IPS DF 6.9 (cell line): ENCODE measurements at regions not wholly inside any gene's neighbourhood (a gene's known extent, or its start where the extent isn't known, plus 50 kb on each side); places are given as distances from the start of the nearest gene placed in this dataset.

Experiments used
- DNase-seq: peaks from one replicate; pipeline ENCODE4 v3.0.0-alpha.2; 2013; ENCODE audit warnings: low read depth, low spot score
- H3K27ac ChIP-seq: one replicate; pipeline ENCODE4 v1.5.1; 2013; ENCODE audit warnings: low read length, control low read depth
- H3K27me3 ChIP-seq: 2 replicates; pipeline ENCODE4 v1.6.1; 2013; ENCODE audit warnings: mild to moderate bottlenecking, low read length; ENCODE audit not compliant: control insufficient read depth, insufficient read depth
- H3K36me3 ChIP-seq: 2 replicates; pipeline ENCODE4 v1.6.1; 2013; ENCODE audit warnings: low read length; ENCODE audit not compliant: control insufficient read depth, insufficient read depth
- H3K4me1 ChIP-seq: 2 replicates; pipeline ENCODE4 v1.6.1; 2013; ENCODE audit warnings: low read length; ENCODE audit not compliant: control insufficient read depth, insufficient read depth
- H3K4me3 ChIP-seq: 2 replicates; pipeline ENCODE4 v1.5.1; 2013; ENCODE audit warnings: mild to moderate bottlenecking, low read length
- H3K9me3 ChIP-seq: 2 replicates; pipeline ENCODE4 v1.6.1; 2013; ENCODE audit warnings: low read length, inconsistent platforms; ENCODE audit not compliant: control insufficient read depth, insufficient read depth
- WGBS: extraction: QIAGEN DNeasy Blood & Tissue Kit; methylation state at CpG from one replicate; pipeline ENCODE4 v1.1.7; 2013; ENCODE audit warnings: mixed read lengths, missing lambda C conversion rate; ENCODE audit not compliant: insufficient read length, insufficient coverage; 5-methylcytosine and 5-hydroxymethylcytosine counted together

DNA sequence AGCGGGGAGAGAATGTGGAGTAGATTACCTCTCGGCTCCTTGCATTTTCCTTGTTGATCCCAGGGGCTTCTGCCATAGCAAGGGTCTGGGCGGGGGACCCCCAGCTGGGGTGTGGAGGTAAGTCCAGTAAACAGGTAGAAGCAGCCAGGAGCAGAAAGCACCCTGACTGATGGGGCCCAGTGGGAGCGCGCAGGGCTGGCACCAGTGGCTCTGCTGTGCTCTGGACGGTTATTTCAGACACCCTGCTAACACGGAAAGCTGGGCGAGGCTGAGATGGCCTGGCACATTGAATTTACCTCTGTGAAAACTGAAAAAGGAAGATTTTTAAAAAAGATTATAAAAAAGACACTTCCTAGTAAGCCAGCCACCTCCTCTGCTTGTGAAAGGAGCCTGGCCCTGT, 88.4 kb upstream of the CALM2 start:
- WGBS, result no CpG with 5 or more reads among the region's 8 CpGs
- Histone ChIP-seq H3K27ac (no peak overlapping the region), H3K4me1 (peaks cover 3% of the 10 kb centered on the region), H3K36me3 (no peaks in the 10 kb centered on the region), H3K27me3 (no peaks in the 10 kb centered on the region), H3K4me3 (no peak overlapping the region), H3K9me3 (no peaks in the 10 kb centered on the region)
- DNase-seq, result no peak

DNA sequence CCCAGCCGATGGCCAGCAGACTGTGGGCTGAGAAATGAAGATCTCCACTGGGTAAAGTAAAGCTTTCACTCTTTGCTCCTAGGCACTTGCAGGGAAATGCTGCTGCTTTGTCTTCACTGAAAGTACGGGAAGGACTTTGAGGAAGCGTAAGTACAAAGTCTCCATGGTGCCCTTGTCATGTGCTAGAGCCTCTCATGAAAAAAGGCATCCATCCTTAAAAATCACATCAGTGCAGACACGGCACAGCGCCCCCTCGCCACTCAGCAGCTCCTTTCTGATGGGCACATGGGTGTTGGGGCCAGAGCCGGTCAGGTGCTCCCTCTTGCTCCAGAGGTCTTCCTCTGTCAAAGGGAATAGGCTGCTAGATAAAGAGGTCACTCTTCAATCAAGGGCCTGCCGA, 87.8 kb upstream of the CALM2 start:
- no CpG with 5 or more reads among the region's 8 CpGs for WGBS
- Histone ChIP-seq H3K27me3 (no peaks in the 10 kb centered on the region), H3K4me1 (peaks cover 3% of the 10 kb centered on the region), H3K9me3 (no peaks in the 10 kb centered on the region), H3K4me3 (no peak overlapping the region), H3K36me3 (no peaks in the 10 kb centered on the region), H3K27ac (no peak overlapping the region)
- no peak for DNase-seq

DNA sequence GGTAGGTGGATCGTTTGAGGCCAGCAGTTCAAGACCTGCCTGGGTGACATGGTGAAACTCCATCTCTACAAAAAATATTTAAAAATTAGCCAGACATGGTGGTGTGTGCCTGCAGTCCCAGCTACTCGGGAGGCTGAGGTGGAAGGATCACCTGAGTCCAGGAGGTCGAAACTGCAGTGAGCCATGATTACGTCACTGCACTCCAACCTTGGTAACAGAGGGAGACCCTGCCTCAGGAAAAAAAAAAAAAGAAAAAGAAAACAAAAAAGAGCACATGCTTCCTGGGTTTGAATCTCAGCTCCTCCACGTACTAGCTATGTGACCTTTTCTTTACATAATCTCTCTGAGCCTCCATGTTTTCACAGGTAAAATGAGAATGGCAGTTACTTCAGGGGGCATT, 86.3 kb upstream of the CALM2 start:
- Histone ChIP-seq H3K4me3 (no peak overlapping the region), H3K4me1 (peaks cover 3% of the 10 kb centered on the region), H3K9me3 (no peaks in the 10 kb centered on the region), H3K36me3 (no peaks in the 10 kb centered on the region), H3K27ac (no peak overlapping the region), H3K27me3 (no peaks in the 10 kb centered on the region)
- WGBS, result no CpG with 5 or more reads among the region's 5 CpGs
- DNase-seq, result no peak

DNA sequence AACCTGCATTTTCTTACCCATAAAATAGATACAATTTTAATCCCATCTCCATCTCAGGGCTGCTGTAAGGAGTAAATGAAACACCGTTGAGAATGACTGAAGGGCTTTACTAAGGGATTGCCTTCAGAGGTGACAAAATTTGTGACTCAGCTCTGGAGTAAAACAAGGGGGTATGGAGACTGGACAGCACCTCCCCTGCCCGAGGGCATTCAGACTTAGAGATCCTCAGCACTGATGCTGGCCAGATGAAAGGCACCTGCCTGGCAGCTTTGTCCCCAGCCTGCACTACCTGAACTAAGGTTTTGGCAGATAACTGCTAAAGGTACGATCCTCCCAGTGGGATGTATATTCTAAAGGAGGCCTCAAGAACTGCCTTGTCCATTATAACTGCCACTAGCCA, 84.7 kb upstream of the CALM2 start:
- no peak overlapping the region for H3K4me3 ChIP-seq
- H3K27ac ChIP-seq, result no peak overlapping the region
- H3K27me3 ChIP-seq, result no peaks in the 10 kb centered on the region
- H3K36me3 ChIP-seq, result no peaks in the 10 kb centered on the region
- H3K9me3 ChIP-seq, result no peaks in the 10 kb centered on the region
- no peak for DNase-seq
- no CpG with 5 or more reads among the region's 3 CpGs for WGBS
- H3K4me1 ChIP-seq, result peaks cover 5% of the 10 kb centered on the region

DNA sequence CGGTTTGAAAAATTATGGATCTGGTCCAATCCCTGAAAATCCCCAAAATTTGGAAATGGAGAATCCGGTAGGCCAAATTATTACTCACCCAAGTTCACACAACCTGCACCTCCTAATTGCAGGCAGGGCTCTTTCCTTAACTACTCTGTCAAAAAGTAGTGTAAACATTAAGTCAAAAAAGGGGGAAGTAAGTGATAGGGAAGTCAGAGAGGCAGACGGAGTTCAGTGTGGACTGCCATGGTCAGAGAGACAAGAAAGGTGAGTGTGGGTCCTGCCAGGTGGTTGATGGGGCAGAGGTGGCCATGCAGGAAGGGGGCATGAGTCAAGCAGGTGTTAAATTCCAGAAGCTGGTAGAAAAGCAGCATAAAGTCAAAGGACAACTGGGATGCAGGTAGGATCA, 83.5 kb upstream of the CALM2 start:
- no peak overlapping the region for H3K4me3 ChIP-seq
- H3K36me3 ChIP-seq, result no peaks in the 10 kb centered on the region
- H3K9me3 ChIP-seq, result no peaks in the 10 kb centered on the region
- no peak overlapping the region for H3K27ac ChIP-seq
- peaks cover 2% of the 10 kb centered on the region; the same call in 1 of the 2 replicates for H3K4me1 ChIP-seq
- no peaks in the 10 kb centered on the region for H3K27me3 ChIP-seq
- no CpG with 5 or more reads among the region's 3 CpGs for WGBS
- no peak for DNase-seq

DNA sequence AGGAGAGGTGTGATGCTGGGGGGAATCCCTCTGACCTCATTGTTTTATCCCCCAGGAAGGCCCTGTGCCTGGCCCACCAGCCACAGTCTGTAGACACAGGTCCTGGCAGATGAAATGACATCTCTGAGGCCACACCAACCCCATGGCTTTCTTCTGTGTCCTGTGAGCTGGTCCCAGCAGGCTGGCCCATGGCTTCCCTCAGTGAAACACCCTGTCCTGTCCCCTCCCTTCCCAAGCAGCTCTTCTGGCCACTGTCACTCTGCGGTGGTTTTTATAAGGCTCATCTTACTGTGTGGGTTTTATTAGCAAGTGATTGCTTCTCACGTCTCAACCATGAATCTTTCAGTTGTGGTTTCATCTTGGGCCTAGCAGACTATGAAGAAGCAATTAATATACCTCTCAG, 81.6 kb upstream of the CALM2 start:
- WGBS, result no CpG with 5 or more reads among the region's 2 CpGs
- Histone ChIP-seq H3K27me3 (no peaks in the 10 kb centered on the region), H3K36me3 (no peaks in the 10 kb centered on the region), H3K27ac (no peak overlapping the region), H3K9me3 (no peaks in the 10 kb centered on the region), H3K4me3 (no peak overlapping the region), H3K4me1 (peaks cover 2% of the 10 kb centered on the region; the same call in 1 of the 2 replicates)
- no peak for DNase-seq

DNA sequence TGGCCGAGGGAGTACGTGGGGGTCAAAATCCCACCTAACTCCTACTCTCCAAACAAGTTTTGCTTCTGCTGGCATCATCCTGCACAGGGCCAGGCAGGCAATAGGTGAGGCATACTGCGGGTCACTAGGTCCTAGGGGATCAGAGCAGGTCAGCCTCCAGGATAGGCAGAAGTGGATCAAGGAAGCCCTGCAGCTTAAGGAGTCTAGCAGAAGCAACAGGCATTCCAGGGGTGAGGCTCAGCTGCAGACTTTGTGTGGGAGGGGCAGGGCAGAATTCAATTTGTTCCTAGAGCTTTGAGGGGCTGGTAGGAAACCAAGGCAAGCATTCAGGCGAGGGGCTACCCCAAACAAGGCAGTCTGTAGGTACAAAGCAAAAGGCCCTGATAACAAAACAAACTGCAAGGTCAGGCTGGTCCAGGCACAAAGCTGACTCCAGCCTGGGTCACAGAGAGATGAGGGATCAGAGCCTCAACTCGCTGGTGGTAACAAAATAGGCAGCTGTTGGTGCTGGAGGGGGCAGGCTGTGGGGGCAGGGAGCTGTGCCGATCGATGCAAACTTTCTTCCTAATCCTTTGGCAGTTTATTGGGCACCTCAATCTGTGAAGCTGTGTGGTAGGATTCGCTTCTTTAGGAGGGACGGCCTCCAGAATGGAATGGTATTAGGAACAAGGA, 80.2 kb upstream of the CALM2 start:
- H3K9me3 ChIP-seq, result no peaks in the 10 kb centered on the region
- no peaks in the 10 kb centered on the region for H3K27me3 ChIP-seq
- H3K4me1 ChIP-seq, result peaks cover 2% of the 10 kb centered on the region; the same call in 1 of the 2 replicates
- DNase-seq, result no peak
- no peak overlapping the region for H3K4me3 ChIP-seq
- no peaks in the 10 kb centered on the region for H3K36me3 ChIP-seq
- no peak overlapping the region for H3K27ac ChIP-seq
- no CpG with 5 or more reads among the region's 9 CpGs for WGBS

DNA sequence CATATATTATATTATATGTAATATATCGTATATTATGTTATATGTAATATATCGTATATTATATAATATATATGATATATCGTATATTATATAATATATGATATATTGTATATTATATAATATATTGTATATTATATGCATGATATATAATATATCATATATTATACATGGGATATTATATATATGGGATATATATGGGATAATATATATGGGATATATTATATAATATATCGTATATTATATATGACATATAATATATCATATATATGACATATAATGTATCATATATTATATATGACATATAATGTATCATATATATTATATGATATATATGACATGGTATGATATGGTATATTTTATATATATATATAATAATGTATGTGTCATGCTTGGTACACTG, 79.5 kb upstream of the CALM2 start:
- DNase-seq, result no peak
- H3K36me3 ChIP-seq, result no peaks in the 10 kb centered on the region
- H3K9me3 ChIP-seq, result no peaks in the 10 kb centered on the region
- no peaks in the 10 kb centered on the region for H3K27me3 ChIP-seq
- H3K4me3 ChIP-seq, result no peak overlapping the region
- no CpG with 5 or more reads among the region's 4 CpGs for WGBS
- H3K27ac ChIP-seq, result no peak overlapping the region
- peaks cover 2% of the 10 kb centered on the region; the same call in 1 of the 2 replicates for H3K4me1 ChIP-seq

DNA sequence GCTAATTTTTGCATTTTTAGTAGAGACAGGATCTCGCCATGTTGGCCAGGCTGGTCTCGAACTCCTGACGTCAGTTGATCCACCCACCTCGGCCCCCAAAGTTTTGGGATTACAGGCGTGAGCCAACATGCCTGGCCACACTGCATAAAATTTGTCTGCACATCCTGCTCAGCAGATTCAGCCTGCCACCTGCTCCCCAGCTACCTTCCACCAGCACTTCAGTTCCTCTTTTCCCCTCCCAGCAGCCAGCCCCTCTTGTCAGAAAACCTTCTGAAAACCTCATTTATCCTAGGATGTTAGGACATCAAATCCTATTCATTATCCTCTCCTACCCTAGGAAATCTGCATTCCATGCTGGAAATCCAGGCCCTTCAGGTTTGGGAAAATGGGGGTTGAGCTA, 78.2 kb upstream of the CALM2 start:
- no CpG with 5 or more reads among the region's 5 CpGs for whole genome bisulfite sequencing
- H3K4me3 ChIP-seq, result no peak overlapping the region
- H3K4me1 ChIP-seq, result peaks cover 2% of the 10 kb centered on the region; the same call in 1 of the 2 replicates
- H3K27me3 ChIP-seq, result no peaks in the 10 kb centered on the region
- no peak for DNase-seq
- no peak overlapping the region for H3K27ac ChIP-seq
- no peaks in the 10 kb centered on the region for H3K36me3 ChIP-seq
- H3K9me3 ChIP-seq, result no peaks in the 10 kb centered on the region

DNA sequence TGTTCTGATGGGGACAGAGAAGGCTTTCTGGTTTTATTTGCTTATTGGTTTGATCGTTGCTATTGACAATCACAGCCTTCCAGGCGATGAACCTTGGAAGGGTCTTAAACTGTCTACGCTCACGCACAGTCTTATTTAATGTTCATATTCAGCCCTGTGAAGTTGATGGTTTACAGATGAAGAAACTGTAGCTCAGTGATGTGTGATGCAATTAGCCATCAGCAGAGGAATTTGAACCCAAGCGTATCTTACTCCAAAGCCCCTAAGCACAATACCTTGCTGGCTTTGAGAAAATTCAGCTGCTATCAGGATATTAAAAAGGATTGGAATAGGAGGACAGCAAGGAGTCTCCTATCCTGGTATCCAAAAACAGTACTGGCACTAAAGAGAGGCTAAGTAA, 77.1 kb upstream of the CALM2 start:
- no peak for DNase-seq
- no CpG with 5 or more reads among the region's 5 CpGs for WGBS
- peaks cover 2% of the 10 kb centered on the region; the same call in 1 of the 2 replicates for H3K4me1 ChIP-seq

DNA sequence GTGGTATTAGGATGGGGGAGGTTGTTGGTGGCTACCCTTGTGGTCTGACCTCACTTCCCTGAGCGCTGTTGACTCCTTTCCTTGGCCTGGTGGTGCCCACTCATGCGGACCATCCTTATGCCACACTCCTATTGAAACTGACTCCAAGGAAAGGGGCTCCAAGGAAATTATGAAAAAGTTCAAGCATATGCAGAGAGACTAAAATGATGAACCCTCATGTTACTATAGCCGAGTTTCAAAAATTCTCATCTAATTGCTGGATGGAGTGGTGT, 75.0 kb upstream of the CALM2 start:
- no peak for DNase-seq
- no CpG with 5 or more reads among the region's 3 CpGs for WGBS
- H3K27me3 ChIP-seq, result no peaks in the 10 kb centered on the region
- H3K4me1 ChIP-seq, result no peaks in the 10 kb centered on the region; the same call in 1 of the 2 replicates
- no peak overlapping the region for H3K4me3 ChIP-seq
- H3K9me3 ChIP-seq, result no peaks in the 10 kb centered on the region
- H3K36me3 ChIP-seq, result no peaks in the 10 kb centered on the region
- H3K27ac ChIP-seq, result no peak overlapping the region

More for the DNA sequence above, 77.1 kb upstream of the CALM2 start:
- Histone ChIP-seq H3K27ac (no peak overlapping the region), H3K36me3 (no peaks in the 10 kb centered on the region), H3K4me3 (no peak overlapping the region), H3K9me3 (no peaks in the 10 kb centered on the region), H3K27me3 (no peaks in the 10 kb centered on the region)
